Loucy (cell line): ENCODE measurements at regions not wholly inside any gene's neighbourhood (a gene's known extent, or its start where the extent isn't known, plus 50 kb on each side); places are given as distances from the start of the nearest gene placed in this dataset.

Experiments
- H2AFZ ChIP-seq: fragments of 200-600 bp; sonication (generic); 2 replicates; pipeline ENCODE4 v1.6.0; 2016; ENCODE audit warnings: antibody characterized with exemption, mild to moderate bottlenecking, low read length, moderate library complexity
- H3F3A ChIP-seq: fragments of 200-600 bp; 2 replicates; pipeline ENCODE4 v1.6.0; 2016; ENCODE audit warnings: antibody characterized with exemption, low read depth, mild to moderate bottlenecking
- H3K27me3 ChIP-seq: fragments of 200-600 bp; sonication (generic); 2 replicates; pipeline ENCODE4 v1.6.1; 2014; ENCODE audit warnings: low read length, mild to moderate bottlenecking; ENCODE audit not compliant: insufficient read depth, poor library complexity, severe bottlenecking
- H3K36me3 ChIP-seq: fragments of 200-600 bp; sonication (generic); 2 replicates; pipeline ENCODE4 v1.6.1; 2016; ENCODE audit warnings: low read length; ENCODE audit not compliant: insufficient read depth
- H3K4me1 ChIP-seq: fragments of 200-600 bp; sonication (generic); 2 replicates; pipeline ENCODE4 v1.5.1; 2014; ENCODE audit warnings: low read length, mild to moderate bottlenecking; ENCODE audit not compliant: insufficient read depth, poor library complexity, severe bottlenecking
- H3K4me2 ChIP-seq: fragments of 200-600 bp; sonication (generic); 2 replicates; pipeline ENCODE4 v1.6.0; 2014; ENCODE audit warnings: antibody characterized with exemption, low read length, low read depth, mild to moderate bottlenecking; ENCODE audit not compliant: poor library complexity, severe bottlenecking
- H3K4me3 ChIP-seq: fragments of 200-600 bp; sonication (generic); 2 replicates; pipeline ENCODE4 v1.5.1; 2014; ENCODE audit warnings: low read length, mild to moderate bottlenecking, mixed read lengths; ENCODE audit not compliant: poor library complexity, severe bottlenecking
- H3K79me2 ChIP-seq: fragments of 200-600 bp; sonication (generic); 2 replicates; pipeline ENCODE4 v1.6.1; 2014; ENCODE audit warnings: low read length; ENCODE audit not compliant: insufficient read depth
- H3K9ac ChIP-seq: fragments of 200-600 bp; sonication (generic); 2 replicates; pipeline ENCODE4 v1.6.0; 2014; ENCODE audit warnings: mild to moderate bottlenecking, low read depth, low read length, moderate library complexity; ENCODE audit not compliant: poor library complexity, severe bottlenecking
- H3K9me2 ChIP-seq: fragments of 200-600 bp; sonication (generic); replicated peaks from 2 replicates; pipeline ENCODE4 v1.6.1; 2016; ENCODE audit warnings: low read depth, low read length, mixed read lengths
- H3K9me3 ChIP-seq: fragments of 200-600 bp; sonication (generic); 2 replicates; pipeline ENCODE4 v1.6.1; 2014; ENCODE audit warnings: mild to moderate bottlenecking, antibody characterized with exemption, low read length, low read depth; ENCODE audit not compliant: insufficient read depth
- H4K20me1 ChIP-seq: fragments of 200-600 bp; sonication (generic); 2 replicates; pipeline ENCODE4 v1.6.0; 2014; ENCODE audit warnings: antibody characterized with exemption, low read length, mild to moderate bottlenecking; ENCODE audit not compliant: insufficient read depth, poor library complexity, severe bottlenecking
- CTCF ChIP-seq: fragments of 200-600 bp; sonication (generic); conservative IDR thresholded peaks from 2 replicates; pipeline ENCODE4 v1.5.1; 2014; ENCODE audit warnings: mild to moderate bottlenecking, antibody characterized with exemption, low read length
- EZH2phosphoT487 ChIP-seq: fragments of 200-600 bp; IDR thresholded peaks from 2 replicates; pipeline ENCODE4 v1.6.1; 2018; ENCODE audit warnings: antibody characterized with exemption, mild to moderate bottlenecking, moderate library complexity, borderline replicate concordance

DNA sequence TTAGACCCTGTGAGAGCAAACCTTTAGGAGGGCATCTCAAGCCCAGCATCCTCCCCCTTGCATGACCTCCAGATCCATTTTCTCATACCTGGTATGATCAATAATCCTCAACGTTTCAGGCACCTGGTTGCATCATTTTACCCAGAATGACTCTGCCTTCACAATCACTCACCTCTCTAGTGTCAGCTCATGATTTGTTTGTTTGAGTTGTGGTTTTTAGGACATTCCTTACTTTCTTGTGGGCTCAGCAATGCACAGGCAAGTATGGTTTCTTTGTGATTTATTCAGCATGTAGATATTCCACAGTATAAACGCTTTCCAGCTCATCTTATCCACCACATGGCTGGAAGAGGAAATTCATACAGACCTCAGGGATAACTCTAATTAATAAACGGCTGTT lies 93.6 kb upstream of the CPEB2 start:
- TF ChIP-seq CTCF = no peak
- no peaks in the 10 kb centered on the region for H4K20me1 ChIP-seq
- H3K79me2 ChIP-seq = no peaks in the 10 kb centered on the region
- H3K9me2 ChIP-seq = no peaks in the 10 kb centered on the region
- no peaks in the 10 kb centered on the region for H3K27me3 ChIP-seq
- peaks cover 12% of the 10 kb centered on the region for H3K4me1 ChIP-seq
- no peak overlapping the region for H3K4me3 ChIP-seq
- H3K9me3 ChIP-seq = no peaks in the 10 kb centered on the region
- H3K9ac ChIP-seq = no peak overlapping the region
- no peaks in the 10 kb centered on the region for H3F3A ChIP-seq
- no peaks in the 10 kb centered on the region for H3K36me3 ChIP-seq
- H3K4me2 ChIP-seq = no peak overlapping the region
- no peak overlapping the region for H2AFZ ChIP-seq

DNA sequence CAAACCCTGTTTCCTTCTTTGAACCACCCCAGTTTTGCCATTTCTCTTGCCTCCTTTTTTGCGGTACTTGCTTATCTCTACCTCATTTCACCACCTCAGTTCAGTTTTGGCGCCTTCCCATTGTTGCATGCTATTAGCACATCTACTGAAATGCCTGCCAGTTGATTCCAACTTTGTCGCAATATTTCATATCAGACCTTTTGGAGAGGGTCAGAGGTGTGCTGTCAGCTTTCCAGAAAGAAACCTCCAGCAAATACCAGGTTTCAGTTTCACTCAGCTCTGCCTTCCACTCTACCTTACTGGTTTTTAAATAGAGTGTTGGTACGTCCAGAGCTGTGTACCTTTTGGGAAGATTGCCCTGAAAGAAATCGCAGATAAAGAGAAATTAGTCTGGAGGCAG lies 91.9 kb upstream of the CPEB2 start:
- TF ChIP-seq CTCF (no peak), EZH2phosphoT487 (no peak)
- no peaks in the 10 kb centered on the region for H3K36me3 ChIP-seq
- no peaks in the 10 kb centered on the region for H3K9me2 ChIP-seq
- H2AFZ ChIP-seq = no peak overlapping the region
- no peak overlapping the region for H3K9ac ChIP-seq
- H3K9me3 ChIP-seq = no peaks in the 10 kb centered on the region
- H3F3A ChIP-seq = no peaks in the 10 kb centered on the region
- H3K4me1 ChIP-seq = peaks cover 12% of the 10 kb centered on the region
- no peak overlapping the region for H3K4me3 ChIP-seq
- no peaks in the 10 kb centered on the region for H3K27me3 ChIP-seq
- no peaks in the 10 kb centered on the region for H4K20me1 ChIP-seq
- no peaks in the 10 kb centered on the region for H3K79me2 ChIP-seq
- no peak overlapping the region for H3K4me2 ChIP-seq

- Histone ChIP-seq H3K4me3 (no peak overlapping the region), H3K27me3 (no peaks in the 10 kb centered on the region), H3K9me2 (no peaks in the 10 kb centered on the region), H3K4me2 (no peak overlapping the region), H3F3A (no peaks in the 10 kb centered on the region), H4K20me1 (no peaks in the 10 kb centered on the region), H2AFZ (no peak overlapping the region), H3K9ac (no peak overlapping the region), H3K4me1 (peaks cover 1% of the 10 kb centered on the region), H3K9me3 (no peaks in the 10 kb centered on the region), H3K36me3 (no peaks in the 10 kb centered on the region), H3K79me2 (no peaks in the 10 kb centered on the region)
- TF ChIP-seq EZH2phosphoT487 (no peak), CTCF (no peak)
Observed at GRCh38 chr4:14912426-14912825, 89.9 kb upstream of the CPEB2 start.
